HG03060 (cell line): ENCODE measurements at regions not wholly inside any gene's neighbourhood (a gene's known extent, or its start where the extent isn't known, plus 50 kb on each side); places are given as distances from the start of the nearest gene placed in this dataset.

ENCODE experiments used
- ATAC-seq: cut with Tn5 transposase; IDR thresholded peaks from one replicate; pipeline ENCODE4 v1.9.1; 2021; ENCODE audit warnings: low read depth, moderate number of reproducible peaks; ENCODE audit not compliant: unreplicated experiment

GRCh38 chr2:78549766-78550165 lies 475.7 kb upstream of the REG3G start:
- ATAC-seq: no peak

DNA sequence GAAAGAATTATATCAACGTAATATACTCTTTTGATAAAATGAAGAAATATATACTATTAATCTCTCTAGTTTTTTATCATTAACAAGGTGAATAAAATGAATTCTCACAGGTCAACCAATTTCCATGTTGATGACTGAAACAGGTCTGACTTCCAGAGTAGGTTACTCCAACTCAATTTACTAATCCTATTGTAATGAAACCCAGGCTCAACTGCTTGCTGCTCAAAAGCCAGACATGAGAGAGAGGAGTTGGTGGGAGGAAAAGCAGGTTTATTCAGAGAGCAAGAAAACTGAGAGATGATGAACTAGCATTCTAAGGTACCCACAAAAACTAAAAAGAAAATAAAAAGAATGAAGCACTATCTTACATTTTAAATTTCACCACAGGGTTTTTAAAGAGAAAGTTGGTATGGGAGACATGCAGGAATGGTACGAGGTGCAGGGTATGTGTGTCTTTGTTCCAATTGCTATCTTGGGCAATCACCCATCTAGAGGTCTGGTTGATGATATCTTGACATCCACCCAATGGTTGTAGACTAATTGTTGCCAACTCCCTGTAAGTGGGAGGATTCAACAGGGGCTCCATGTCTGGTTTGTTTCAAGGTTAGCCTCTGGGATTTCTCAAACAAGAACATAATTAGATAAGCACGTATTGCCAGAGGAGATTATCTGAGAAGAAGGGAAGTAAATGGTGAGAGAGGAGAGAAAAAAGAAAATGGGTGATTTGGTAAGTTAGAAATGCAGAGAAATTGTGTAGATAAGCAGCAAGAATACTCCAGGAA lies 471.4 kb upstream of the REG3G start:
- ATAC-seq: no peak

DNA sequence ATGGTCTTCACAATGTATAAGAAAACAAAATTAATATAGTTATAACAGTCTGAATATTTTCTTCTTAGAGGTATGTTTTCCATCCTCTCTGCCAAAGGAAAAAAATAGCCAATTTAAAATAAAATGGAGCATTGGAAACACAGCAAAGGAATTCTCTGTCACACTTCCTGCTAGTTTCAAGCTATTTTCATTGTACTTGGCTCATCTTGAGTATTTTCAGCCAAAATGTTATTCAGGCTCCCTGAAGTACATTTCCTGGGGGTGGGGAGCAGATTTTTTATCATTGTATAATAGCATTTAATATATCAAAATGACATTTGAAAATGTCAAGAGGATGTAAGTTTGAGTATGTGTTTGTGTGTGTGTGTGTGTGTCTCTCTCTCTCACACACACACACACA lies 463.6 kb upstream of the REG3G start:
- no peak for ATAC-seq

DNA sequence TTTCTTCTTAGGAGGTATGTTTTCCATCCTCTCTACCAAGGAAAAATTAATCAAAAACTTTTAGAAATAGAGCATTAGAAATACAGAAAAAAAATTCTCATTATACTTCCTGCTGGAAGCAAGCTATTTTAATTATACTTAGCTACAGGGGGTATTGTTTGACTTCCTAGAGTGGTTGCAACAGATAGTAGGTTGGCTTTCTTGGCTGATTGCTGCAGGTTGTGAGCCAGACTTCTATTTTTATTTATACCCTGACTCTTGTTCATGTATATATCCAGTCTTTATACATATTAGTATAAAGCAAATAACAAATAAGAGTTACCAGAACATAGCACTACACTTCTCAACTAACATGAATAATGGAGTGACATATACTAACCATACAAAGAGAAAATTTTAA lies 460.8 kb upstream of the REG3G start:
- no peak for ATAC-seq

DNA sequence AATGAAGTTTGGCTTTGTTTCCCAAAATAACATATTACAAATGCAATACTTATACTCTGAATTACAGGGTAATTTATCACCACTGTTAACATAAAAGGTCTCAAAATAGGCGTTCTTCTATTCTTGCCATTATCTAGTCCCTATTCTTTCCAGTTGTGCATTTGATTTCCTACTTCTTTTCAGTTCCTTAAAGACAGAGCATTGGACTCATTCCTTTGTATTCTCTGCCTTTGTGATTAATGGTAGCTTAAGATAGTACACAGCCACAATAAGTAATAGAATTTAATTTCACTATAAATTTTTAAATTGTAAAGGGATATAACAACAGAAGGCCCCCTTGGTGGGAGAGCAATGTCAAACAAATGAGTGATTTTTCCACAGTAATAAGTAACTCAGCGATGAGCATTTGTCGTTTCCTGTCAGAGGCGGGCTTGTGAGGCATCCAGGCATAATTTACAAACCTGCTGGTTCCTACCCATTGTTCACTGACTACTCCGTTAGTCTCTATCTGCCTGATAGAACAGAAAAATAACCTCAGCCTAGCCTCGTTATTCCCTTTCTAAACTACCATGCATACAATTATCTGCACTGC lies 456.6 kb upstream of the REG3G start:
- ATAC-seq: no peak

GRCh38 chr2:78576409-78576808 lies 449.1 kb upstream of the REG3G start:
- no peak for ATAC-seq

- ATAC-seq: no peak
Observed at GRCh38 chr2:78585871-78586270, 439.6 kb upstream of the REG3G start.

- ATAC-seq: no peak
Observed at GRCh38 chr2:78586316-78586715, 439.2 kb upstream of the REG3G start.

DNA sequence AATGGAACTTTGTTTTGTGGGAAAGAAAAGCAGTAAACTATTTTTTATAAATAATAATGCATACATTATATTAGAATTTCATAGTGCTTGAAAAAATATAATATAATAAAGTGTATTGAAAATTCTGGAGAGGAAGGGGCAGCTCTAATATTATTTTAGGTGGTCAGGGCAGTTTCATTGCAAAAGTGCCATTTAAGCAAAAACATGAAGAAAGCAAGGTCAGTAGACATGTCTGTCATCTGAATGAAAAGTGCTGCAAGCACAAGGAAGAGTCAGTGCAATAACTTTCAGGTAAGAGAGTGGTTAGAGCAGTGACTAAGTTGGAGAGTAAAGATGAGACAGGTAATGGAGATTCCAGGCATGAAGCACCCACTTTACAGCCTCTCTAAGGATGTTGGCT lies 435.6 kb upstream of the REG3G start:
- ATAC-seq: no peak

DNA sequence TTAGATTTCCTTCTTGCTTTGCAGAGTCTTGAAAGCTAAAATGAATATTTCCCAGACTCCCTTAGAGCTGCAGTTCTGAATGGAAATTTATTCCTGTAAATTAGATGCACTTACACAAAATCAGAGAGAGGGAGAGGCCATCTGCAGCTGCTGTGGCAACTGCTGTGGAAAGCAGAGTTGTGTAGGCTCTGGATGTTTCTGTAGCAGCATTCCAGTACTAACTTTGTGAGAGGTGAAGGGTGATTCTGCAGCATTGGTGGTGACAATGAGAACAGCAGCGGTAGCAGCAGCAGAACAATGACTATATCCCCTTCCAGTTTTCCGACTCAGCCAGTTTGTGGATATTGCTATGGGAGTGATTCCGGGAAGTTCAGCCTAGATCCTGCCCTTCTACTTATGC lies 433.0 kb upstream of the REG3G start:
- ATAC-seq: no peak

DNA sequence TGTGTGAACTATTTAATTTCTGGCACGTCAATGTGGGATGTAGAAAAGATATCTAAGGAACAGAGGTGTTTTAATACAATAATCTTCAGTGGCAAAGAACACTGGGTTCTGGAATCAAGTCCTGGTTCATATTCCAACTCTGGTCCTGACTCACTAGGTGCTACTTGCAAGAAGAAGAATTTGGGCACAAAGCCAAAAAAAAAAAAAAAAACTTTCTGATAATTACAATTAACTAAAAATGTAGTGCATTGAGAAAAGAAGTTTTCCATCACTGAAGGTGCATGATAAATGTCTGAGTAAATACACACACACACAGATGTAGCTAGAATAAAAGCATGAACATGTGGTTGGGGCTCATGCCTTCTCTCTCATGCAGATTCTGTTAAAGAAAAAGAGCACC lies 424.4 kb upstream of the REG3G start:
- ATAC-seq: no peak

- no peak for ATAC-seq
Observed at GRCh38 chr2:78602862-78603261, 422.6 kb upstream of the REG3G start.

DNA sequence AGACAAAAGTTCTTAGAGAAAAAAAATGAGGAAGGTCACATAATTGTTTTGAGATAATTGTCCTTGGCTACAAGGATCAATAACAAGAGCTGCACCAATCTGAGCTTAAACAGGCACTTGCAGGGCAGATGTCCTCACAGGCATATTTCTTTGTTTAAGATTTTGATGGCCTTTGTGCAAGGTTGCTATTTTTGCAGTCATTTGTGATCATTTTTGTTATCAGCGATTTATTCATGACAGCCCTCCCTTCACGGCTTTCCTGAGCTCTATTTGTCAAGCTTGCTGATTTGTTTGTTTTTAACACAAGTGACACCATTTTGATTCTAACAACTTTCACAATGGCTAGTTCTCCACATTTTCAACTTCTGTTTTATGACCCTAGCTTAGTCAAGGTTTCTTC lies 418.6 kb upstream of the REG3G start:
- no peak for ATAC-seq

- no peak for ATAC-seq
Observed at GRCh38 chr2:78614726-78615125, 410.8 kb upstream of the REG3G start.

GRCh38 chr2:78615956-78616355 lies 409.5 kb upstream of the REG3G start:
- ATAC-seq: no peak

- ATAC-seq: no peak
Observed at GRCh38 chr2:78634425-78634824, 391.1 kb upstream of the REG3G start.

- no peak for ATAC-seq
Observed at GRCh38 chr2:78644854-78645253, 380.6 kb upstream of the REG3G start.

DNA sequence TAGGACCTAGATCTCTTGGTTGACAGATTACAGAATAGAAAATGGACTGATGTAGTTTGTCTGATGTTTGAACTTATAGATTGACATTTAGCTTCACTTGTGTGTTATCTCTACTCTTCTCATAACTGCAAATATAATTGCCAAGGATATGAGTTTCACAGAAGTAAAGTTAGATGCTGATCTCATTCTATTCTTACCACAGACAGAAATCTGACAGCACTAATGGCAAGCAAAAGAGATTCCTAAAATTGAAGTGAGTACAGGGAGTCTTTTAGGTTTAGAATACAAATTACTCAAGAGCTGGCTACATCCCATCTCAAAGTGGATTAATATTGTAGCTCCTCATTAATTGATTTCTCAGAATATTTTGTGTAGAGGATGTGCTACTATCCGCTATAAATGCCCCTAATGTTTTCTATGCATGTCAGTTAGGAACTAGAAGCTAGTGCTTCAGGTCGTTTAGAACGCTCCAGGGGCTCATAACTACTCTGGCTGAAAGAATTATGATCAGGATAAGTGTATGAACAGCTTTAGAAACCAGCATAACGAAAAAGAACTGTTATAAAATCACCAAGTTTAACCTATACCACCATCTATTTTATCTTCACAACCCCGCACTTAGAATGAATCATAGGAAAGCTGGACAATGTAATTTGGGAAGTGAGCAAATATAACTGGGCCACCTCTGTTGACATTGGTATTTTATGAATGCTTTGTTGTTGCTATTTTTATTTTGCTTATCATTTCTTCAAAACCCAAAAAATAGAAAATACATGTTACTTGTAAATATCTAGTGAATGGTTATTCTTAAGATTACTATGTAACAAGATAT lies 378.8 kb upstream of the REG3G start:
- no peak for ATAC-seq

DNA sequence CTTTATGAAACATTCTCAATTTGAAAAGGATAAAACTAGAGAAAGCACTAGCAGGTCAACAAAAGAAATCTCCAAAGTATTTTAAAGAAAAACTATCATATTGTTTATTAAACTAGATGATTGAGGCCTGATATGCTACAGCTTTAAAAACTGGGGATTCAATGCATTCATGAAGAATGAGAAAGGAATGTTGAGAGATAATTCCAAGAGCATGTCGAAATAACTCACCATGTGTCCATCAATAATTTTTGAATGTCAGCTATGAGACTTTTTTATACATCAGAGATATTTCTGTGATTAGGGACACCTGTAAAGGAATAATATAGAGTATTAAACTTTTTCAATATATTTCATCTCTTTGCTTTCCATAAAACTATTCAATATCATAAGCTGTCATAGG lies 376.9 kb upstream of the REG3G start:
- no peak for ATAC-seq

DNA sequence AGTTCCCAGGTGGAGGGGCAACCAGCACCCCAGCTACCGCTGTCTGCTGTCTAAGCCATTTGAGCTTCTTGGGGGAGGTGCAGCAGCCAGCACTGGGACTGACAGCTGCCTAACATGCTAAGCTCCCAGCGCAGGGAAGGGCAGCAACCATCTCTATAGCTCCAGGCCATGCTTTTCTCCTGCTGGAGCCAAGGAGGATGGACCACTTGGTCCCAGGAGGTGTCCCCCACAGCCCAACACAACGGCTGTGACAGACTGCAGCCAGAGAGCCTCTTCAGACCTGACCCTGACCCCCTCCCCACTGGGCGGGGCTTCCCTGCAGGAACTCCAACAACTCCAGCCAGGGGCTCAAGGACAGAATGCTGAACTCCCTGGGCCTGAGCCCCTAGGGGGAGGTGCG lies 370.6 kb upstream of the REG3G start:
- no peak for ATAC-seq

DNA sequence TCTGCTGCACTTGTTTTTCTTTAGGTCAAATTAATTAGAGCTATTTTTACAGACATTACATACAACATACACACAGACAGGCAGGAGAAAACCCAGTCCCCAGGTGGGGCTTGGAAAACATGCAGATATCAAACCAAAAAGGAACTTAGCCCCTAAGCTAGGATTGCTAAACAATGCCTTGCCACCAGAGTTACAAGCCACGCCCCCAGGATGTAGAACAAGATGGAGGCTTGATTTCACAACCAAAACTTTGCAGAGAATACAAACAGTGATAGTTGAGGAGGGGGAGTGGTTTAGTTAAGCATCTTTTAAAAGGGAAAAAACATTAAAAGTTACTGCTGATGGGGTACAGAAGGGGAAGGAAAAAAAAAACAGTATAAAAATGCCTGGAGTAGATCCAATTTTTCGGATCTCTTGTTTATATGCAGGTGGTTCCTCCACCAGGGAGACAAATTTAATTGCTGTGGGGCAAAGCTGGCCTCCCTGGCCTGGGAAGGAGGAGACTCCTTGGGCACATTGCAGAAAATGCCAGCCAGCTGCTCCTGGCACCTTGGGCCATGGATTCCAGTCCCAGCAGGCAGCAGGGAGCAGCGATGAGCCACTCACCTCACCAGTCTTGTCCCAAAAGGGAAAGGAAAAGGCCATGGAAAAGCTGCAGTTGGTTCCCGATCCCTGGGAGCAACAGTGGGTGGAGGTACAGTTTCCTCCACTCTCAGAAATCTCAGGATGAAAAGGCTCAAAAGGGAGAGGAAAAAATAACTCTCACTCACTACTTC lies 348.4 kb upstream of the REG3G start:
- no peak for ATAC-seq
